ENCODE measurements at regions not wholly inside any gene's neighbourhood (a gene's known extent, or its start where the extent isn't known, plus 50 kb on each side); places are given as distances from the start of the nearest gene placed in this dataset.

DNA sequence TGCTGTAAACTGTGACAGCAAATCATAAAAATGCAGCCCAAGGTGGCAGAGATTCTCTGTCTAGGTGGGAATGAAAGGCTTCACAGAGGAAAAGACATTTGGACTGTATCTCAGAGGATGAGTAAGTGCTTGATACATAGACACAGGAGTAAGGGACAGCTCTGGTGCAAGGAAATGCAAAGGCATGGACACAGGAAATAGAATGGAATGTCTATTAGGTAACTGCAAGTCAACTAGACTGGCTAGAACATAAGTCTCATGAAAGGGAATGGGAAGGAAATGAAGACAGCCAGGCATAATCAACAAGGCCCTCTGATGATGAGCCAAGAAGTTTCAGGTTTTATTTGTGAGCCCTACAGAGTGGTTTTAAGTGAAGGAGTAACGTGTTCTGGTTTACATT, 321.7 kb downstream of the SUCLA2 start:
- TF ChIP-seq GATA2 (IDR thresholded peaks at IDR 0.05; ENCODE audit: low read depth, low read length) (no peak), GATA3 (IDR thresholded peaks at IDR 0.05; ENCODE audit: low read depth, low read length) (no peak)
